ENCODE measurements at regions not wholly inside any gene's neighbourhood (a gene's known extent, or its start where the extent isn't known, plus 50 kb on each side); places are given as distances from the start of the nearest gene placed in this dataset.

DNA sequence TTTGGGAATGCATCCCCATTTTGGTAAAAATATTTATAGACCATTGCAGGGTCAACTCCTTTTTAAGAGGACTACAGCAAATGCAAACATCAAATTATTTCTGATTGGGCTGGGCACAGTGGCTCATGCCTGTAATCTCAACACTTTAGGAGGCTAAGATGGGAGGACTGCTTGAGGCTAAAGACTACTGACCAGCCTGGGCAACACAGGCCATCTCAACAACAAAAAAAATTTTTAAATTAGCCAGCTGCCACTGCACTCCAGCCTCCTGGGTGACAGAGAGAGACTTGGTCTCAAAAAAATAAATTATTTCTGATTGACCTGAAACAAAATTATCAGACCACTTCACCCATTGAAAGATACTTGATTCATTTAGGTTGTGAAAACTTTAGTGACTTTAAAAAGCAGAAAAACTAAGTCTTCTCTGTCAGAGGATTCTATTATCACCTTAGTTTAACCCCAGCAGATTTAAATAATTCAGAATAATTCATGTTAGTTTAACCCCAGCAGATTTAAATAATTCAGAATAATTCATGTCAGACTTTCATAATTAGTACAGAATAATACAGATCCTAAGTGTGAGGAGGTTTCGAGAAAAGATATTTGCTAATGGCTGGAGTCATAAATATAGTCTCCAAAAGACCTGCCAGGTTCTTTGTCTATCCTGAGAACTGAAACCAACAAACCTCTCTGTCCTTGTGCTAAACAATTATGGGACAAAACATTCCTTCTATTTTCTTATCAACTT is 183.6 kb upstream of the STT3B start:
- TF ChIP-seq CTCF (IDR thresholded peaks at IDR 0.05) (no peak), POLR2AphosphoS5 (IDR thresholded peaks at IDR 0.05) (no peak), POLR2A (IDR thresholded peaks at IDR 0.05) (no peak), EP300 (IDR thresholded peaks at IDR 0.05) (no peak)
